Uterus (tissue), 3 donors: ENCODE measurements at regions not wholly inside any gene's neighbourhood (a gene's known extent, or its start where the extent isn't known, plus 50 kb on each side); places are given as distances from the start of the nearest gene placed in this dataset.

Experiments
- DNase-seq, 2 donors: peaks; one replicate each; pipeline ENCODE4 v3.0.0-alpha.2; 2019 to 2020
- H3K27ac ChIP-seq, 2 donors: fragments of 200-600 bp; sonication (generic); 1 replicate in 1 of 2; 2 replicates in 1 of 2; pipeline ENCODE4 v1.5.1; 2016 to 2018
- H3K27me3 ChIP-seq, 2 donors: fragments of 200-600 bp; sonication (generic); one replicate each; pipeline ENCODE4 v1.5.1; 2018 to 2019; ENCODE audit warnings: control low read depth in 1 of 2
- H3K36me3 ChIP-seq, 2 donors: fragments of 200-600 bp; sonication (generic); one replicate each; pipeline ENCODE4 v1.5.1; 2019; ENCODE audit warnings: control low read depth in 1 of 2
- H3K4me1 ChIP-seq, 2 donors: fragments of 200-600 bp; sonication (generic); one replicate each; pipeline ENCODE4 v1.5.1; 2018 to 2019; ENCODE audit warnings: control low read depth in 1 of 2
- H3K4me3 ChIP-seq, 2 donors: fragments of 200-600 bp; sonication (generic); 1 replicate in 1 of 2; 2 replicates in 1 of 2; pipeline ENCODE4 v1.5.1; 2018 to 2019; ENCODE audit warnings: mild to moderate bottlenecking in 1 of 2
- H3K9me3 ChIP-seq, 2 donors: fragments of 200-600 bp; sonication (generic); one replicate each; pipeline ENCODE4 v1.5.1; 2019; ENCODE audit warnings: control low read depth in 1 of 2
- POLR2A ChIP-seq, 2 donors: fragments of 450-650 bp; IDR thresholded peaks; one replicate each; pipeline ENCODE4 v1.6.1; 2016; ENCODE audit warnings: antibody characterized with exemption in 2 of 2, mild to moderate bottlenecking in 1 of 2, moderate library complexity in 1 of 2
- intact Hi-C: fragments of 100-400 bp; cut with DNase I; formaldehyde crosslinking; loops from one replicate; pipeline ENCODE4 v1.15.1; 2023; ENCODE audit warnings: low total_unique reads
- TF ChIP-seq, protein P1 (sequence below), 4 experiments: fragments of 200-600 bp in 2 of 4; fragments of 450-650 bp in 2 of 4; sonication (generic) in 2 of 4; IDR thresholded peaks; one replicate each; pipeline ENCODE4 v1.5.1; 2016 to 2019; ENCODE audit warnings: antibody characterized with exemption in 4 of 4, mild to moderate bottlenecking in 2 of 4, moderate library complexity in 1 of 4
- donor health status: DM: yes; HTN: yes; CAD: no.

DNA sequence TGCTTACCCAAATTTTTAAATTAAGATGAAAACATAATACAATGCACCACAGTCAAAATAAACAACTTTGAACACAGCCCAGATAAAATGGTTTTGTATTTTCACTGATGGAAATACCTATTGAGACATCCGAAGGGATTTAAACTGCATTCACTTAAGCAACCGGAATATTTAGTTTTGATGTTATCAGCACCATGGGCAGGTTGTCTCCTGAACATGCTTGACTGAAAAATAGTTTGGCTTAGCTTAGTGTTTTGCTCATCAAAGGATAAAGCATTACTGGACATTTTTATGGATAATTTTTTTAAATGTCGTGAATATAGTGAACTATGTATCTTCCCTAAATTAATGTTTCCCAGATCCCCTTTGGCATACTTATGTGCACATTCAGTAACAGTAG, 177.5 kb downstream of the GJA1 start:
- intact Hi-C loops = no loop called here
- no peak for DNase-seq
- Histone ChIP-seq H3K9me3 (no peaks in the 10 kb centered on the region), H3K27ac (peak overlapping the region in 1 of 2 donors; percentile 50), H3K4me1 (peaks cover 0 to 4% of the 10 kb centered on the region in 2 donors), H3K27me3 (no peaks in the 10 kb centered on the region), H3K36me3 (no peaks in the 10 kb centered on the region), H3K4me3 (no peak overlapping the region)
- TF ChIP-seq POLR2A (IDR thresholded peaks at IDR 0.05) = no peak
- TF ChIP-seq, protein P1, sequence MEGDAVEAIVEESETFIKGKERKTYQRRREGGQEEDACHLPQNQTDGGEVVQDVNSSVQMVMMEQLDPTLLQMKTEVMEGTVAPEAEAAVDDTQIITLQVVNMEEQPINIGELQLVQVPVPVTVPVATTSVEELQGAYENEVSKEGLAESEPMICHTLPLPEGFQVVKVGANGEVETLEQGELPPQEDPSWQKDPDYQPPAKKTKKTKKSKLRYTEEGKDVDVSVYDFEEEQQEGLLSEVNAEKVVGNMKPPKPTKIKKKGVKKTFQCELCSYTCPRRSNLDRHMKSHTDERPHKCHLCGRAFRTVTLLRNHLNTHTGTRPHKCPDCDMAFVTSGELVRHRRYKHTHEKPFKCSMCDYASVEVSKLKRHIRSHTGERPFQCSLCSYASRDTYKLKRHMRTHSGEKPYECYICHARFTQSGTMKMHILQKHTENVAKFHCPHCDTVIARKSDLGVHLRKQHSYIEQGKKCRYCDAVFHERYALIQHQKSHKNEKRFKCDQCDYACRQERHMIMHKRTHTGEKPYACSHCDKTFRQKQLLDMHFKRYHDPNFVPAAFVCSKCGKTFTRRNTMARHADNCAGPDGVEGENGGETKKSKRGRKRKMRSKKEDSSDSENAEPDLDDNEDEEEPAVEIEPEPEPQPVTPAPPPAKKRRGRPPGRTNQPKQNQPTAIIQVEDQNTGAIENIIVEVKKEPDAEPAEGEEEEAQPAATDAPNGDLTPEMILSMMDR (IDR thresholded peaks at IDR 0.05) = no peak

DNA sequence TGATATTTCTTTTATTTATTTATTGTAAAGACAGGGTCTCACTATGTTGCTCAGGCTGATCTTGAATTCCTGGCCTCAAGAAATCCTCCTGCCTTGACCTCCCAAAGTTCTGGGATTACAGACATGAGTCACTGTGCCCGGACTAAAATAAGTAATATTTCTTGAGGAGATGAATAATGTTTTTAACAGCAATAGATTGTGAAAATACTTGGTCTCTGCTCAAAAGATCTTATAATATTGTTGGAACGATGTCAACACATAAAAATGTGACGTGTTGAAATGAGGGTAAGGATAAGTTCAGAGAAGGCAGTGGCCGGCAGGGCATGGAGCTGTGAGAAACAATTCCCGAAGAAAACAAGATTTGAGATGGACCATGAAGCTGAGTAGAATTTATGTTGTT, 178.7 kb downstream of the GJA1 start:
- Histone ChIP-seq H3K36me3 (no peaks in the 10 kb centered on the region), H3K4me3 (no peak overlapping the region), H3K27ac (peak overlapping the region; percentile 17 to 25), H3K9me3 (no peaks in the 10 kb centered on the region), H3K4me1 (peaks cover 0 to 4% of the 10 kb centered on the region in 2 donors), H3K27me3 (no peaks in the 10 kb centered on the region)
- intact Hi-C loops = no loop called here
- no peak for TF ChIP-seq POLR2A (IDR thresholded peaks at IDR 0.05)
- TF ChIP-seq, protein P1 (IDR thresholded peaks at IDR 0.05) = no peak
- DNase-seq = no peak

DNA sequence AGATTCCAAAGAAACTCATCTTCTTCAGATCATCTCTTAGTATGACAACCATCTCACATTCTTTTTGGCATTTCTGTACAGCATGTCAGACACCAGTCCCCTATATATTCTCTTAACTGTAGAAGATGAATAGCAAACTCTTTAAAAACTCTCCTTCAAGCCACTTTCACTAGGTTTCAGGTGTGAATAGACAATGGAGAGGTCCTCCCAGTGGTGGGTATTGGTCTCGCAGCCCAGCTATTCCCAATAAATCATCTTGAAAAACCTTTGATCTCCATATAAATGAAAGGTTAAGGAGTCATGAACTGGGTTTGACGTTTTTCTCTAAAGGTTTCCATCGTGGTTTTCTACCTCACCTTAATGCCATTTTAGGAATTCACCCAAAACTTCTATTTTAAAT, 180.0 kb downstream of the GJA1 start:
- H3K9me3 ChIP-seq = no peaks in the 10 kb centered on the region
- no peaks in the 10 kb centered on the region for H3K27me3 ChIP-seq
- TF ChIP-seq POLR2A (IDR thresholded peaks at IDR 0.05) = no peak
- TF ChIP-seq, protein P1 (IDR thresholded peaks at IDR 0.05) = no peak
- H3K27ac ChIP-seq = peak overlapping the region in 1 of 2 donors; percentile 26
- intact Hi-C loops = no loop called here
- no peak for DNase-seq
- H3K4me1 ChIP-seq = peaks cover 0 to 4% of the 10 kb centered on the region in 2 donors
- no peak overlapping the region for H3K4me3 ChIP-seq
- H3K36me3 ChIP-seq = no peaks in the 10 kb centered on the region

DNA sequence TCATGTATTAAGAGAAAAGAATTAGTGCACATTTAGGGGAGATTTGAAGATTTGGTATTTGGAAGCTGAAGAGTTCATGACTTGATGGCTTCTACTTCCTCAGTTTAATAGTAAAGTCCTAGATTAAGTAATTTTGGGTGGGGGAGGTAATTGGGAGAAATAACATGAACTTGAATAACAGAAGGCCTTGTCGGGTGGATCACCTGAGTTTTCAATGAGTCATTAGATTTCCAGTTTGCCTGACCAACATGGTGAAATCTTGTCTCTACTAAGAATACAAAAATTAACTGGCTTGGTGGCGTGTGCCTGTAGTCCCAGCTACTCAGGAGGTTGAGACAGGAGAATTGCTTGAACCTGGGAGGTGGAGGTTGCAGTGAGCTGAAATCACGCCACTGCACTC, 181.0 kb downstream of the GJA1 start:
- Histone ChIP-seq H3K4me3 (no peak overlapping the region), H3K27me3 (no peaks in the 10 kb centered on the region), H3K27ac (no peak overlapping the region), H3K4me1 (peaks cover 0 to 4% of the 10 kb centered on the region in 2 donors), H3K36me3 (no peaks in the 10 kb centered on the region), H3K9me3 (no peaks in the 10 kb centered on the region)
- no peak for TF ChIP-seq POLR2A (IDR thresholded peaks at IDR 0.05)
- TF ChIP-seq, protein P1 (IDR thresholded peaks at IDR 0.05) = no peak
- intact Hi-C loops = no loop called here
- no peak for DNase-seq

DNA sequence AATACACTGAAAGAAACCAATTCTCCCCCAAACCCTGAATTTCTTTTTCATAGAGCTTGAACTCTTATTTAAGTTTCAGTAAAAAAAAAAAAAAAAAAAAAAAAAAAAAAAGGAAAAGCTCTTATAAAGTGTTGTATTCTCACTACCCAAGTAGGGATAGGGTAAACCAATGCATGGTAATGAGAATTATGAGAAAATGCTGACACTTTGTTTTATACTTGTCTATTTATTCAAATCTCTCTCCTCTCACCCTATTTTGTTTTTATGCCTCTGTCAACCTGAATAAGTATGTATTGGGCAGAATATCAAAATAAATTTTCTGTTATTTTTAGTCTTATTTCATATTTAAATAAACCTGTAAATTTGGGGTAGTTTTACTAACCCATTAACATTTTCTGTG, 181.9 kb downstream of the GJA1 start:
- H3K27ac ChIP-seq = no peak overlapping the region
- intact Hi-C loops = no loop called here
- H3K4me1 ChIP-seq = peaks cover 0 to 4% of the 10 kb centered on the region in 2 donors
- TF ChIP-seq, protein P1 (IDR thresholded peaks at IDR 0.05) = no peak
- TF ChIP-seq POLR2A (IDR thresholded peaks at IDR 0.05) = no peak
- H3K36me3 ChIP-seq = no peaks in the 10 kb centered on the region
- H3K9me3 ChIP-seq = no peaks in the 10 kb centered on the region
- DNase-seq = no peak
- no peak overlapping the region for H3K4me3 ChIP-seq
- H3K27me3 ChIP-seq = no peaks in the 10 kb centered on the region
